ENCODE measurements at regions not wholly inside any gene's neighbourhood (a gene's known extent, or its start where the extent isn't known, plus 50 kb on each side); places are given as distances from the start of the nearest gene placed in this dataset.

- no peak for TF ChIP-seq ZNF260 (CRISPR knock-in tag; IDR thresholded peaks at IDR 0.05; ENCODE audit: borderline replicate concordance, low read depth)
- TF ChIP-seq SAP130 (CRISPR knock-in tag; IDR thresholded peaks at IDR 0.05; ENCODE audit: low read depth) = no peak
- TF ChIP-seq NFE2L1 (CRISPR knock-in tag; IDR thresholded peaks at IDR 0.05; ENCODE audit: borderline replicate concordance) = no peak
- TF ChIP-seq ZNF44 (CRISPR knock-in tag; IDR thresholded peaks at IDR 0.05) = no peak
- TF ChIP-seq POLR2A (IDR thresholded peaks at IDR 0.05; ENCODE audit: insufficient read depth in 1 of 2, low read depth in 2 of 2, low read length in 2 of 2) = no peak
- no peak for TF ChIP-seq U2AF2 (IDR thresholded peaks at IDR 0.05; ENCODE audit: low read depth, low read length)
- TF ChIP-seq TAF1 (CRISPR knock-in tag; IDR thresholded peaks at IDR 0.05) = no peak
- no peak for TF ChIP-seq EP300 (IDR thresholded peaks at IDR 0.05; ENCODE audit: low read depth in 2 of 2, low read length in 2 of 2)
- no peak for TF ChIP-seq EP300 (CRISPR knock-in tag; IDR thresholded peaks at IDR 0.05; ENCODE audit: borderline replicate concordance)
- TF ChIP-seq CREB1 (IDR thresholded peaks at IDR 0.05) = no peak
- no peak for TF ChIP-seq CREB1 (CRISPR knock-in tag; IDR thresholded peaks at IDR 0.05)
- TF ChIP-seq MXI1 (IDR thresholded peaks at IDR 0.05; ENCODE audit: borderline replicate concordance, low read depth, low read length) = no peak
- TF ChIP-seq TCF12 (IDR thresholded peaks at IDR 0.05) = no peak
- TF ChIP-seq TCF12 (CRISPR knock-in tag; IDR thresholded peaks at IDR 0.05) = no peak
- no peak for TF ChIP-seq ZNF24 (IDR thresholded peaks at IDR 0.05)
- no peak for TF ChIP-seq MYC (CRISPR knock-in tag; IDR thresholded peaks at IDR 0.05; ENCODE audit: borderline replicate concordance)
- TF ChIP-seq AGO1 (IDR thresholded peaks at IDR 0.05; ENCODE audit: low read depth, low read length, poor library complexity, severe bottlenecking) = no peak
Measured at GRCh38 chr6:144898052-144898689, 613.0 kb downstream of the UTRN start.

All from HepG2 (cell line).